Right atrium auricular region (tissue), 2 donors: ENCODE measurements at regions not wholly inside any gene's neighbourhood (a gene's known extent, or its start where the extent isn't known, plus 50 kb on each side); places are given as distances from the start of the nearest gene placed in this dataset.

Experiments used
- DNase-seq: peaks from one replicate; pipeline ENCODE4 v3.0.0-alpha.2; 2019; ENCODE audit warnings: low spot score
- H3K27ac ChIP-seq, 2 donors: fragments of 200-600 bp; sonication (generic); 1 replicate in 1 of 2; 2 replicates in 1 of 2; pipeline ENCODE4 v1.5.1; 2016 to 2019
- H3K27me3 ChIP-seq, 2 donors: fragments of 200-600 bp; sonication (generic); one replicate each; pipeline versions ENCODE4 v1.5.1 to v1.6.0; 2017 to 2019
- H3K36me3 ChIP-seq: fragments of 200-600 bp; sonication (generic); one replicate; pipeline ENCODE4 v1.5.1; 2016
- H3K4me1 ChIP-seq, 2 donors: fragments of 200-600 bp; sonication (generic); one replicate each; pipeline versions ENCODE4 v1.5.1 to v1.6.0; 2017 to 2019
- H3K4me3 ChIP-seq, 2 donors: fragments of 200-600 bp; sonication (generic); 1 replicate in 1 of 2; 2 replicates in 1 of 2; pipeline ENCODE4 v1.5.1; 2017 to 2019; ENCODE audit warnings: mild to moderate bottlenecking in 1 of 2, moderate library complexity in 1 of 2
- H3K9me3 ChIP-seq, 2 donors: fragments of 200-600 bp; sonication (generic); one replicate each; pipeline ENCODE4 v1.5.1; 2019
- TF ChIP-seq, protein P1 (sequence below), 2 donors: fragments of 200-600 bp; sonication (generic); IDR thresholded peaks; one replicate each; pipeline ENCODE4 v1.5.1; 2019; ENCODE audit warnings: antibody characterized with exemption in 2 of 2

DNA sequence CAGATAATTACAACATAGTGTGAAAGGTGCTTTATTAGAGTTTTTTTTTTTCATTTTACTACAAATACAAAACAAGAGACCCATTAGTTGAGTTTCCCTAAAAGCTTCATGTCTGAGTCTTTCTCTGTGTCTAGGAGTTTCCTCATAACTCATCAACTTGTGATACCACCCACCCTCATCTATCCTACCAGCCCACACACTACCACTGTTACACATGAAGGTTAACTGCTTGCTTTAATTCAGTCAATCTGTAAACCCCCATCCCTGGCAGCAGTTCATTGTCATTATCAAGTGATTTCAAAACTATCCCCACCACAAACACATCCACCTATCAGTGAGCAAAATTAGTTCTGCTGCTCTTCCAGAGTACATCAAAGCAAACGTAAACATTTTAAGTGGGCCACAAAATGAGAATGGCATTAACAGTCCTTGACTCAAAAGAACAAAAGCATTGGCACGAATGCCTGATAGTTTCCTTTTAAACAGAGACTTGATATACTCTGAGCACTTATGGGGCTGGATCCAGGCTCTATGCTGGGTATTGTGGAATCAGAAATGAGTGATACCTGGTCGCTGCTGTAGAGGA lies 331.6 kb upstream of the FAM241A start:
- Histone ChIP-seq H3K9me3 (peaks cover 0 to 18% of the 10 kb centered on the region in 2 donors), H3K4me3 (no peak overlapping the region), H3K27me3 (no peaks in the 10 kb centered on the region), H3K36me3 (no peaks in the 10 kb centered on the region), H3K4me1 (no peaks in the 10 kb centered on the region), H3K27ac (no peak overlapping the region)
- no peak for DNase-seq
- TF ChIP-seq, protein P1, sequence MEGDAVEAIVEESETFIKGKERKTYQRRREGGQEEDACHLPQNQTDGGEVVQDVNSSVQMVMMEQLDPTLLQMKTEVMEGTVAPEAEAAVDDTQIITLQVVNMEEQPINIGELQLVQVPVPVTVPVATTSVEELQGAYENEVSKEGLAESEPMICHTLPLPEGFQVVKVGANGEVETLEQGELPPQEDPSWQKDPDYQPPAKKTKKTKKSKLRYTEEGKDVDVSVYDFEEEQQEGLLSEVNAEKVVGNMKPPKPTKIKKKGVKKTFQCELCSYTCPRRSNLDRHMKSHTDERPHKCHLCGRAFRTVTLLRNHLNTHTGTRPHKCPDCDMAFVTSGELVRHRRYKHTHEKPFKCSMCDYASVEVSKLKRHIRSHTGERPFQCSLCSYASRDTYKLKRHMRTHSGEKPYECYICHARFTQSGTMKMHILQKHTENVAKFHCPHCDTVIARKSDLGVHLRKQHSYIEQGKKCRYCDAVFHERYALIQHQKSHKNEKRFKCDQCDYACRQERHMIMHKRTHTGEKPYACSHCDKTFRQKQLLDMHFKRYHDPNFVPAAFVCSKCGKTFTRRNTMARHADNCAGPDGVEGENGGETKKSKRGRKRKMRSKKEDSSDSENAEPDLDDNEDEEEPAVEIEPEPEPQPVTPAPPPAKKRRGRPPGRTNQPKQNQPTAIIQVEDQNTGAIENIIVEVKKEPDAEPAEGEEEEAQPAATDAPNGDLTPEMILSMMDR (IDR thresholded peaks at IDR 0.05): no peak

DNA sequence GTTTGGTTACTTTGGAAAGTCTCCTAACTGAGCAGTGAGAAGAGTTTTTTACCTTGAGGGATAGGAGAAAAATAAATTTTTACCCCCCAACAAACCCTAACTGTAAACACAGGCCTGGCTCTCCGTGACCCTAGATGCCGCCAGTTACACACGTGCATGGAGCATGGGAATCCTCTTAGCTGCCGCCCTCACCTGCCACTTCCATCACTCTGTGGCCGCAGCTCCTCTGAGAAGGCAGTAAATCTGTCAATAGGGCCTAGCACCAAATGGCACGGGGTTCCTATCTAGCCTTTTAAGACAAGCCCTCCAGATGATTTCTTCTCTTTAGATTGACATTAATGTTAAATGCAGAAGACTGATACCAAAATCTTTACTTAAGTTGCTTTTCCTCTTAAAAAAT lies 330.3 kb upstream of the FAM241A start:
- TF ChIP-seq, protein P1 (IDR thresholded peaks at IDR 0.05): no peak
- no peak overlapping the region for H3K27ac ChIP-seq

DNA sequence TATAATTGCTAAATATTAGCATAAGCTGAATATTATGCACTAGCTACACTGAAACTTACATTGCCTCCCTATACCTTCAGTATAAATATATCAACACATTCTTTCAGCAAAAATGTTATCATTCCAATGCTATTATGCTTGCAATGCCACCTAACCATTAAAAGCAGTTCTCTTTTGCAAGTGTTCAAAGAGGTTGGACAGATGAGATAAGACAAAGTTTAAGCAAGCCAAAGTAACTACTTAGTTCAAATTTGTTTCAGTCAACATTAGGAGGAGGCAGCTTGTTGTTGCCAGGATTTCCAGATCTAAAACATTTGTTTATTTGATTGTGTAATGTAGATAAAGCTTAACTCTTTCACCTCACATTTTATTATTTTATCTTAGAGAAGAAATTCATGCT lies 323.9 kb upstream of the FAM241A start:
- Histone ChIP-seq H3K4me1 (no peaks in the 10 kb centered on the region), H3K9me3 (peaks cover 0 to 21% of the 10 kb centered on the region in 2 donors), H3K27ac (no peak overlapping the region), H3K36me3 (no peaks in the 10 kb centered on the region), H3K4me3 (no peak overlapping the region), H3K27me3 (no peaks in the 10 kb centered on the region)
- no peak for DNase-seq
- TF ChIP-seq, protein P1 (IDR thresholded peaks at IDR 0.05): no peak

More for the DNA sequence above, 330.3 kb upstream of the FAM241A start:
- DNase-seq: no peak
- H3K27me3 ChIP-seq: no peaks in the 10 kb centered on the region
- peaks cover 0 to 21% of the 10 kb centered on the region in 2 donors for H3K9me3 ChIP-seq
- H3K4me3 ChIP-seq: no peak overlapping the region
- H3K4me1 ChIP-seq: no peaks in the 10 kb centered on the region
- no peaks in the 10 kb centered on the region for H3K36me3 ChIP-seq

DNA sequence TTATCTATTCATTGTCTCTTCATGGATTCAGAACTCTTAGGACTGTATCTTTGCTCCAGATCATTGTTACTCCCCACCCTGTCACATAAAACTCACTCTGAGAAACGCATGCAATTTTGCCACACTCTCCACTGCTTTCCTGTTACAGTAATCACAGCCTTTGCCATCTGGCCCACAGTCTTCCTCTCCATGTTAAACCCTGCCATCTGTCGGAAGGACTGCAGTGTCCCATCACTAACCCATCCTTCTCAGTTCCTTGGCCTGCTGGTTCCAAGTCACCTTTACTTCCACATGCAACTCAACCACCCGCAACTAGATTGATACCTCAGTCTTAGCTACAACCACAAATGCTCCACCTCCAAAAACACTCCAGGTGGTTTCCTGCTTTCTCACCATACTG lies 308.7 kb upstream of the FAM241A start:
- Histone ChIP-seq H3K9me3 (no peaks in the 10 kb centered on the region), H3K4me1 (no peaks in the 10 kb centered on the region), H3K27ac (no peak overlapping the region), H3K27me3 (no peaks in the 10 kb centered on the region), H3K36me3 (no peaks in the 10 kb centered on the region), H3K4me3 (no peak overlapping the region)
- no peak for DNase-seq
- TF ChIP-seq, protein P1 (IDR thresholded peaks at IDR 0.05): no peak

DNA sequence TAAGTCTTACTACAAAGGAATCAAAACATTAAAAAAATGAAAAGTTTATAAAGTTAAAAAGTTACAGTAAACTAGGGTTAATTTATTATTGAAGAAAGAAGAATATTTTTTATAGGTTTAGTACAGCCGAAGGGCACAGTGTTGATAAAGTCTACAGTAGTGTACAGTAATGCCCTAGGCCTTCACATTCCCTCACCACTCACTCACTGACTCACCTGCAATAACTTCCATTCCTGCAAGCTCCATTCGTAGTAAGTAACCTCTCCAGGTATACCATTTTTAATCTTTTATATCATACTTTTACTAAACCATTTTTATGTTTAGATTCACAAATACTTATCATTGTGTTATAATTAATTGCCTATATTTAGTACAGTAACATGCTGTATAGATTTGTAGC lies 307.5 kb upstream of the FAM241A start:
- no peaks in the 10 kb centered on the region for H3K36me3 ChIP-seq
- H3K27me3 ChIP-seq: no peaks in the 10 kb centered on the region
- TF ChIP-seq, protein P1 (IDR thresholded peaks at IDR 0.05): no peak
- no peak for DNase-seq
- H3K9me3 ChIP-seq: no peaks in the 10 kb centered on the region
- H3K4me1 ChIP-seq: no peaks in the 10 kb centered on the region
- H3K27ac ChIP-seq: no peak overlapping the region
- no peak overlapping the region for H3K4me3 ChIP-seq

DNA sequence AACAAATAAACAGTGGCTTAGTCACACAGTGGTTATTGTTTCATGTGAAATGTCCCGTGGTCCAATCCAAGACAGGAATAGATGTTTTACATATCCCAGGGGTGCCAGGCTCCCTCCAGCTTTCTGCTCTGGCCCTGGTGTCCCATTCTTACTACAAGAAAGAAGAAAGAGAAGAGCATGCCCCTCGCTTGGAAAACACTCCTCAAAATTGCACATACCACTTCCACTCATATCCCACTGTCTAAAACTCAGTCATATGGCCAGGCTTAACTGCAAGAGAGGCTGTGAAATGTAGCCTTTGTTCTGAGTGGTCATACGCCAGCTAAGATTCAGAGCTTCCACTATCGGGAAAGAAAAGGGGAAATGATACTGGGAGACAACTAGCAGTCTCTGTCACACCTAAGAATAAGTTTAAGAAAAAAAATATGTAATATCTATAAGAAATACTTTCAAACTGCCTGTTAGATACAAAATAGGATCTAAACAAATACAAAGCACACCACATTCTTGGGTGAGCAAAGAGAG lies 306.8 kb upstream of the FAM241A start:
- TF ChIP-seq, protein P1 (IDR thresholded peaks at IDR 0.05): no peak
- Histone ChIP-seq H3K27me3 (no peaks in the 10 kb centered on the region), H3K4me3 (no peak overlapping the region), H3K36me3 (no peaks in the 10 kb centered on the region), H3K27ac (no peak overlapping the region), H3K4me1 (no peaks in the 10 kb centered on the region), H3K9me3 (no peaks in the 10 kb centered on the region)
- no peak for DNase-seq
